ENCODE measurements at regions not wholly inside any gene's neighbourhood (a gene's known extent, or its start where the extent isn't known, plus 50 kb on each side); places are given as distances from the start of the nearest gene placed in this dataset.
"Not testable (repeated sequence)": the region's sequence is repeated elsewhere in the genome, so short reads cannot be mapped to it uniquely, and the experiment has no call there.

DNA sequence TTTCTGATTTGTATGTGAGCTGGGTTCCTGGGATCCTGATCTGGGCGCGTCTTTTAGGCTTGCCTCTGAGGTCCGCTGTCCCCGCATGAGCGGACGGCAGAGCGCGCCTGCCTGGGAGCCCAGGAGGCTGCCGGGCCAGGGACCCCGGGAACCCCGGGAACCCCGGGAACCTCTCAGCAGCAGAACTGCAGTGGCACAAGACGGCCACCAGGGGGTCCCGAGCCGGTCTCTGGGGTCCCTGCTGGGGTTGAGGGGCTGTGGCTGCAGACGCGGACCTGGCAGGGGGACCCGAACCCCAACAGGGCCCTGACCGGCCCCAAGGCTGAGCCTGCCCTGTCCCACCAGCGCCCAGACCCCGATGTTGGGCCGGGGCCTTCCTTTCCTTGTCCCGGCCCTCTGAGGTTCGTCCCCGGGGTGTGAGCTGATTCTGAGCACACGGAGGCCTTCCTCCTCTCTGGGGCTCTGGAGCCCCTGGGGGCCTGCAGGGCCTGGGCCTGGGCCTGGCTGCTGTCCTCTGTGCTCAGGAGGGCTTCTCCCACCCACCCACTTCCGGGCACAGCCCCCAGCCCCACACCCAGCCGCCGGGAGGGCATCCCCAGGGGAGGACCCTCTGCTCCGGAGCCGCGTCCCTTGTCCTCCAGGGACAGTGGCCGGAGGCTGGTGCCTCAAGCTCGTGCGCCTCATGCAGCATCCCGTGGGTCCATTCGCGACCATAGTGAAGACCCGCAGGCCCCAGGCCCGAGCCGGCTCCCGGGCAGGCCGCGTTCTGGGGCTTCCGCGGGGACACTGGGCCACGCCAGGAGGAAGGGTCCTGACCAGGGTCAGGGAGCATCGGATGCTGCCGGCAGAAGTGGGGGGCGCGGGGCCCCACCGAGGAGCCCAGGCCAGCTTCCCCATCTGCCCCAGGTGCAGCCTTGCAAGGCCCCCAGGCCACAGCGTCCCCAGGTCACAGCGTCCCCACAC lies 152.9 kb downstream of the TMEM121 start:
- DNase-seq (ENCODE audit: low spot score) = not testable (repeated sequence)

GRCh38 chr14:105679959-105680735 lies 153.8 kb downstream of the TMEM121 start:
- not testable (repeated sequence) for DNase-seq (ENCODE audit: low spot score)

DNA sequence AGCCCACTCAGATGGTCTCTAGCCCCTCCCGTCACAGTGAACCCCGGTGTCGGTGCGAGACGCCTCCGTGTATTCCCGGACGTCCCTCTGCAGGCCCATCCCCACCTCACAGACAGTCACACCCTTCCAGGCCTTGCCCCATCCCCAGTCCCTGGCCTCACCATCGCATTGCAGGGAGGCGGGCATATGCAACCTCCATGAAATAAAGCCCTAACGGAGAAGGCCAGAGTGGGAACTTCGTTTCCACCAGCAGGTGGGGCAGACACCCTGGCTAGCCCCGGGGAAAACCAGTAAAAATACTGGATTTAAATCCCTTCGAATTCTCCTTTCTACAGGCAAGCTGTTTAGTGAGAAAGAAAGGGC lies 154.3 kb downstream of the TMEM121 start:
- DNase-seq (ENCODE audit: low spot score) = not testable (repeated sequence)

DNA sequence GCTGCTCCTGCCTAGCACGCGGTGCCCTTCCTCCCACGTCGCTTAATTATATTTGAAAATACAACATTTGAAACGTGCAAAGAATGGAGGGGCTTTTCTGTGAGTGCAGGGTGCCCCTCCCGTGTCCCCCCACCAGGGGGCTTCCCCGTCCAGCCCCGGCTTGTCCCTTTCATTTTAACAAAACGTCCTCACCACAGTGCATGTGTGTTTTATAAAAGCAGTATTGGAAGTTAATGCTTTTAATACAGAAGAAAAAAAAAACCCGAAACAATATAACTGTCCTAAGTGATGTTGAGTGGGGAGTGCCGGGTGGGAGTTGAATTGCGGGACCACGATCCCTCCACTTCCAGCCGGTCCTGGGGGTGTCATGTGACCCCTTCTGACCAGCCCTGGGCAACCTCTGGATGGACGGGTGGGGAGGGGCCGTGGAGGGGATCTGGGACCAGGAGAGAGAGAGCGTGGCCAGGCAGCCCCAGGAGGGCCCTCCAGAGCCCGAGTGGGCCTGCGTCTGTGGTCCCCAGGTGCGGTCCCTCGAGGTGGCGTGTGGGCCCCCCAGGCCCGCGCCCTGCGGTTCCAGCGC lies 155.3 kb downstream of the TMEM121 start:
- not testable (repeated sequence) for DNase-seq (ENCODE audit: low spot score)

DNA sequence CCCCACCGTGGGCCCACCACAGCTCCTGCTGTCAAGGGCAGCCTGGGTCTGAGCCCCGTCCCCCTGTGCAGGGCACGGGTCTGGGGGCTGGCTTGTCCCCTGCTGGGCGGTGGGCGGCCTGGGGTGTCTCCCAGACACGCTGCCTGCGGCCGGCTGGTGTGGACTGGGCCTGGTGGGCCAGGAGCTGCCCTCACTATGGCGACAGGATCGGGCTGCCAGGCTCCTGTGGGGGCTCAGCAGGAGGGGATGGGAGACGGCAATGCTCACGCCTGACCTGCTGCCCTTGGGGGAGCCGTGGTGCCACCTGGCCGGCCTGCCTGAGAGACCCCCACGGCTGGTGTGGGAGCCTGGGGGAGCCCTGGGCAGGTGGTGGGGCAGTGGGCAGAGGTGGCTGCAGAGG lies 156.1 kb downstream of the TMEM121 start:
- DNase-seq (ENCODE audit: low spot score) = not testable (repeated sequence)

- DNase-seq (ENCODE audit: low spot score) = no peak
Measured at GRCh38 chr14:105682956-105683570, 156.7 kb downstream of the TMEM121 start.

DNA sequence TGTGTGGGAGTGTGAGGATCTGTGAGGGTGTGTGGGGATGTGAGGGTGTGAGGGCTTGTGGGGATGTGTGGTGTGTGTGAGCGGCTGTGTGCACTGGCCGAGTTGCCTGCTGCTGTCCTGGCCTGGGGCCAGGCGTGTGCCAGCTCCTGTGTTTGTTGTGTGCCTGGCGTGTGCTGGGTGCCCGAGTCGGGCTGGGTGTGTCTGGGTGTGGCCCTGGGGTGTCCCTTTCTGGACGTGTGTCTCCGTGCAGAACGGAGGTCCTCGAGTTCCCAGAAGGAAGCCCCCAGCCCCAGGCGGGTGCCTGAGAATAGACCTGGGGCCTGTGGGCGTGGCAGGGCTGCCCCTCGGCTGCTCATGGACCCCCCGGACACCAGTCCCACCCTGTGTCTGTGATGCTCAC lies 157.7 kb downstream of the TMEM121 start:
- not testable (repeated sequence) for DNase-seq (ENCODE audit: low spot score)

DNA sequence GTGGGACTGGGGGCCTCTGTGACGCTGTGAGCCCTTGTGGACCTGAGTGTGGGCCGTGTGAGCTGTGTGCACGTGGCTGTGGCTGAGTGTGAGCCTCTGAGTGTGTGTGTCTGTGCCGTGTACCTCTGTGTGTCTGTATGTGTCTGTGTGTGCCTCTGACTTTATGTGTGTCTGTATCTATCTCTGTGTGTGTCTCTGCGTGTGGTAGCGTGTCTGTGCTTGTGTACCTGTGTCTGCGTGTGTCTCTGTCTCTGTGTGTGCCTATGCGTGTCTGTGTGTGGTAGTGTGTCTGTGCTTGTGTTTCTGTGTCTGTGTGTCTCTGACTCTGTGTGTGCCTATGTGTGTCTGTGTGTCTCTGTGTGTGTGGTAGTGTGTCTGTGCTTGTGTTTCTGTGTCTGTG lies 158.2 kb downstream of the TMEM121 start:
- DNase-seq (ENCODE audit: low spot score) = not testable (repeated sequence)

GRCh38 chr14:105685003-105685402 lies 158.6 kb downstream of the TMEM121 start:
- DNase-seq (ENCODE audit: low spot score) = no peak

DNA sequence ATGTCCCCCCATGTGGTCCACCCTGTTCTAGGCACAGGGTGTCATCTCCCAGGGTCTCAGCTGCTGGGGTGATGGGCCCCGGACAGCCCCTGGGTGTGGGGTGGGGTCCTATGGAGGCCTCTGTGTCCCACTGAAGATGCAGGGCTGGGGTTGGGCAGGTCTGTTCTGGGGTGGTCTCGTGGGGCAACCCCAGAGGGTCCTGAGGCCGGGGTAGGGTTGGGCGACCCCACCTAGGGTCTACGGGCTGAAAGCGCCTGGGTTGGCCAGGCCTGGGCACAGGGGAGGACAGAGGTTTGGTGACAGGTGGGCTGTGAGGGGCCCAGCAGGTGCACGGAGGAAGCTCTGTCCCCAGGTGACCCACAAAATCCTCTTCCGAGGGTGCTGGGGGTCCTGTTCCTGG lies 159.2 kb downstream of the TMEM121 start:
- DNase-seq (ENCODE audit: low spot score) = not testable (repeated sequence)

- not testable (repeated sequence) for DNase-seq (ENCODE audit: low spot score)
Measured at GRCh38 chr14:105686050-105686449, 159.7 kb downstream of the TMEM121 start.

DNA sequence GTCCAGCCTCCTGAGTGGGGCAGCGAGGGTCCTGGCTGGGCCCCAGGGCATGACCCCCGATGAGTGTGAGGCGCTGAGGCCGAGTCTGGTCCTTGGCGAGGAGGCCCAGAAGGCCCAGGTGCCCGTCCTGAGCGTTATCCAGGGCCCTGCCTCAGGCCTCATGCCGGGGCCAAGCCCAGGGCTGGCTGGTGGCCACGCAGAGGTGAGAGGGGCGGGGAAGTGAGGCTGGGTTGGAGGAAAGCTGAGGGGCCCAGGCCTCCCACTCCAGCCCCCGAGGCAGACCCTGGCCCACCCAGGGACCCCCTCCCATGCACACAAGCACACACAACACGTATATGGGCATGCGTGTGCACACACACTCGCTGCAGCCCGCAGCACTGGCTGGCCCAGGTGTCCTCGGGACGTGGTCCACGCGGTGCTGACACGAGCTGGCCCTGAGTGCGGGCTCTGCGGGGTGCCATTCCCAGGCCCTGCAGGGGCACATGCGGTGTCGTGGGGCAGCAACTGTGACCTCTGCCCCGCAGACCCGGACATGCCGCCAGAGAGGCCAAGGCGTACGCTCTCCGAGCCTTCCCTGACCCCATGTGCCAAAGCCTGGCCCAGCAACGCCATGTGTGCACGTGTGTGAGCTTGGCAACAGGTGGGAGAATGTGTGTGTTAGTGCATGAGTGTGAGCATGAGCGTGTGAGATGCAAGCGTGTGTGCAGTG lies 160.2 kb downstream of the TMEM121 start:
- DNase-seq (ENCODE audit: low spot score) = not testable (repeated sequence)

DNA sequence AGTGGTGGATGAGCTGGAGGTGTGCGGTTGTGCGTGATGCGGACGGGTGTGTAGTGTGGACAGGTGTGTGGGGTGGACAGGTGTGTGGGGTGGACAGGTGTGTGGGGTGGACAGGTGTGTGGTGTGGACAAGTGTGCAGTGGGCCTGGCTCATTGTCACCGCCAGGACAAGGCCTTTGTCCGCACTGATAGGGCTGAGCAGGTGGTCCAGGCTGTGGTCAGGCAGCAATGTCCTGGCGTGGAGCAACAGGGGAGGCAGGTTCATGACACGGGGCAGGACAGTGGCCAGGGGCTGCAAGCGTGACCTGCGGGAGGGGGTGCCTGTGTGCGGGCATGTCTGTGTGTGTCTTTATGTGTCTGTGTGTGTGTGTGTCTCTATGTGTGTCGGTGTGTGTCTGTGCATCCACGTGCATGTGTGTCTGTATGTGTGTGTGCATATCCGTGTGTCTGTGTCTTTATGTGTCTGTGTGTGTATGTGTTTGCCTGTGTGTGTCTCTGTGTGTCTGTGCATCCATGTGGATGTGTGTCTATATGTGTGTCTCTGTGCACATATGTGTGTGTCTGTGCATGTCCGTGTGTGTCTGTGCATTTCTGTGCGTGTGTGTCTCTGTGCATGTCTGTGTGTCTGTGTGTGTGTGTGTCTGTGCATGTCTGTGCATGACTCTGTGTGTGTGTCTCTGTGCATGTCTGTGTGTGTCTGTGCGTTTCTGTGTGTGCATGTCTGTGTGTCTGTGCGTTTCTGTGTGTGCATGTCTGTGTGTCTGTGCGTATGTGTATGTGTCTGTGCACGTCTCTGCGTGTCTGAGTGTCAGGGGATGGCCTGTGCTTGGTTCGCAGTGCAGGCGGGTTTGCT lies 161.0 kb downstream of the TMEM121 start:
- DNase-seq (ENCODE audit: low spot score) = not testable (repeated sequence)

- DNase-seq (ENCODE audit: low spot score) = not testable (repeated sequence)
Measured at GRCh38 chr14:105688023-105688351, 161.6 kb downstream of the TMEM121 start.

DNA sequence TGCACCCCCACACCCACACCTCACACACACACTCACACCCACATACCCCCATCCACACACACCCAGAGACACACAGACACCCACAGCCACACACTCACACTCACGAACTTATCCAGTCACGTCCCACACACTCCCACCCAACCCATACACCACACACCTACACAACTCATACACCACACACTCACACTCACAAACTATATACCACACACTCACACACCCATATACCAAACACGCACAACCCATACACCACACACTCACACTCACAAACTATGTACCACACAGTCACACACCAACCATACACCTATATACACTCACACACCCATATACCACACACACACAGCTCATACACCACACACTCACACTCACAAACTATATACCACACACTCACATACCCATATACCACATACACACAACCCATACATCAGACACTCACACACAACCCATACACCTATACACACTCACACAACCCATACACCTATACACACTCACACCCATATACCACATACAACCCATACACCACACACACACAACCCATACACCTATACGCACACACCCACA lies 162.4 kb downstream of the TMEM121 start:
- not testable (repeated sequence) for DNase-seq (ENCODE audit: low spot score)

- DNase-seq (ENCODE audit: low spot score) = no peak
Measured at GRCh38 chr14:105689722-105690121, 163.3 kb downstream of the TMEM121 start.

DNA sequence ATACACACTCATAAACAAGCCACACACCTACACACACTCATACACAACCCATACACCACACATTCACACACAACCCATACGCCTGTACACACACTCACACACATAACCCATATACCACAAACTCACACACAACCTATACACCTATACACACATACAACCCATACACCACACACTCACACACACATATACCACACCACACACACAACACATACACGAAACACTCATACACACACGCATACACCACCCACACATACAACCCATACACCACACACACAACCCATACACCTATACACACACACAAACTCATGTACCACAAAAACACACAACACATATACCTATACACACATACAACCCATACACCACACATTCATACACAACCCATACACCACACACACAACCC lies 164.3 kb downstream of the TMEM121 start:
- no peak for DNase-seq (ENCODE audit: low spot score)

DNA sequence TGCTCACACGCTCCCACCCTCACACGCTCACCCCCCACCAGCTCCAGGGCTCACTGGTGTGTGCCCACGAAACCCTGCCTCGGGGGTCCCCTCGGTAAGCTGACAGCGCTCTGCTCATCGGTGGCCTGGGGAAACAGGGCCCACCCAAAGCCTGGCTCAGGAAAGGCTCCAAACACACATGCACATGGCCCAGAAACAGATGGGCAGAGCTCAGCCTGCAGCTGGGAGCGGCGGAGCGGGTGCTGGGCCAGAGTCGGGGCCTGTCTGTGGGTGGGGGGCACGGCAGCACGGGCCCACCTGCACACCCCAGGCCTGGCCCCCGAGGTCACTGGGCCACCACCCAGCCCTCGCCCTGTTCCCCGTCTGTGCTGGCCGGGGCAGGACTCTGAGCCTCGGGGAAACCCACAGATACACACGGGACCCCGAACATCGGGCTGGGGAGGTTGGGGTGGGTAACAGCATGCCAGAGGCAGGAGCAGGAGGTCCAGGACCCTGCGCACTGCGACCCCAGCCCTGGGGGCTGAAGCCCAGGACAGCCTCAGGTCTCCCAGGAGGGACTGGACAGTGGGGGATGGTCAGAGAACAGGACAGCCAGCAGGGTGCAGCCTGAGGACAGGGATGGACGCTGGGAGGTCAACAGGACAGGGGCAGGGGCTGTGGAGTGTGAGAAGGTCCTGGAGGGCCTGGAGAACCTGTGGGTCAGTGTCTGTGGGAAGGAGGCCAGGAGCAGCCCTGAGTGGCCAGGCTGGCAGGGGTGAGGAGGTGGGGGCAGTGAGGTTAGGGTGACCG lies 165.1 kb downstream of the TMEM121 start:
- not testable (repeated sequence) for DNase-seq (ENCODE audit: low spot score)

GRCh38 chr14:105692110-105692685 lies 165.8 kb downstream of the TMEM121 start:
- DNase-seq (ENCODE audit: low spot score) = not testable (repeated sequence)

Measured in CD4-positive, alpha-beta T cell treated with Interleukin-6 at 100 ng/mL for 8 hours (primary cell).